AG09309 (cell line): ENCODE measurements at regions not wholly inside any gene's neighbourhood (a gene's known extent, or its start where the extent isn't known, plus 50 kb on each side); places are given as distances from the start of the nearest gene placed in this dataset.

Source experiments
- DNase-seq: peaks from one replicate; pipeline ENCODE4 v3.0.0-alpha.2; 2010; ENCODE audit warnings: low read depth
- H3K4me3 ChIP-seq: 2 replicates; pipeline ENCODE4 v1.5.1; 2011; ENCODE audit warnings: mild to moderate bottlenecking, low read depth, low read length, moderate library complexity; ENCODE audit not compliant: control insufficient read depth
- CTCF ChIP-seq: IDR thresholded peaks from 2 replicates; pipeline ENCODE4 v1.5.1; 2011; ENCODE audit warnings: mild to moderate bottlenecking, low read depth, low read length, inconsistent platforms; ENCODE audit not compliant: insufficient read depth, control insufficient read depth; ENCODE audit errors: missing control alignments

DNA sequence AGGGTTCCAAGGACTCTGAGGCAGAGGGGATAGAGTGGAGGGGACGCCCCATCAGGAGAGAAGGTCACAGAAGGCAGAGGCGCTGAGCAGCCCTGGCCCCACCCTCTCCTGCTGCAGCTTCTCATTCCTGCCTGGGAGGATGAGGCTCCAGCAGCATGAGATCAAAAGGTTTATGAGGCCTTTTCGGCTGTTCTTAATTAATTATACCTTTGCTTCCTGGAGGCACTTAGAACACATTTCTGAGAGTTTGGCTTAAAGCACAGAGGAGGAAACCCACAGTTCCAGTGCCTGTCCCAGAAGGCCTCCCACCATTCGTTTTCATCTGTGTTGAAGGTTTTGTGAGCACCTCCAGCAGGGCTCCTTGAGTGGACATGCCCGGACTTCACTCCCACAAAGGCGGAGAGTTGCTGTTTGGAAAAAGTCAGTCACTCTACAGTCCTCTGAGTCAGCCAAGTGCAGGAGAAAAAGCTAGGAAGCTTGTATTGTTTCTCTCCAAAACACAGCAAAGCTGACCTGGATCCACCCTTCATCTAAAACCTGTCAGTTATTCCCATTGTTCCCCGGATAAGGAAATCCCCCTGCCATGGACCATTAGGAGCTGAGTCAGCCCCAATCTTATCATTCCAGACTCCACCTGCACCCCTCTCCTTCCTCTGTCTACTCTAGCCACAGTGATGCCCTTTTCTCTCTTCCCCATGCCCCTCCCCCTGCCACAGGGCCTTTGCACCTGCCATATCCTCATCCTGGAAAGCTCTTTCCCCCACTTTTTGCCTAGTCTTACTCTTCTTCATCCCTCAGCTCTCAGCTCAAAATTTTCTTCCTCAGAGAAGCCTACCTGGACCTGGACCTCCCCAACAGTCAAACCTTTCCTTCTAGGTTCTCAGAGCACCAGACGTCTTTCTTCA lies 276.8 kb downstream of the FBXW7 start:
- no peak overlapping the region for H3K4me3 ChIP-seq
- no peak for TF ChIP-seq CTCF
- DNase-seq: peak; percentile 63

DNA sequence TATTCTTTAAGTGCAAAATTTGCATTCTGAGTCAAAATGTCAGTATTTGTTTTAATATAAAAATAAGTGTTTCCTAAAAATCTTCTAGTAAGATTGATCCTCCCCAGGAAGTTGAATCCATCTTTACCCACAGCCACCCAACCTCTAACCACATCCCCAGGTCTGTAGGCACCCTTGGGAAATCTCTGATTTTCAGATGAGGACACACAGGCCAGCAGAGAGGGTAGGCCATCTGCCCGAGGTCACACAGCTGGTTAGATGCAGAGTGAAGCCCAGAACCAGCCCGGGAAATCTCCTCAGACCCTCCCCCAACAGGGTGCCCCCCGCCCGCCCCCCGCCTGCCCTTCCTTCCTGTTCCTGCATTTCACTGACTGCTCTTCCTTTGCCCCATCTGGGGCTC lies 277.5 kb downstream of the FBXW7 start:
- no peak for TF ChIP-seq CTCF
- DNase-seq: no peak
- H3K4me3 ChIP-seq: no peak overlapping the region

DNA sequence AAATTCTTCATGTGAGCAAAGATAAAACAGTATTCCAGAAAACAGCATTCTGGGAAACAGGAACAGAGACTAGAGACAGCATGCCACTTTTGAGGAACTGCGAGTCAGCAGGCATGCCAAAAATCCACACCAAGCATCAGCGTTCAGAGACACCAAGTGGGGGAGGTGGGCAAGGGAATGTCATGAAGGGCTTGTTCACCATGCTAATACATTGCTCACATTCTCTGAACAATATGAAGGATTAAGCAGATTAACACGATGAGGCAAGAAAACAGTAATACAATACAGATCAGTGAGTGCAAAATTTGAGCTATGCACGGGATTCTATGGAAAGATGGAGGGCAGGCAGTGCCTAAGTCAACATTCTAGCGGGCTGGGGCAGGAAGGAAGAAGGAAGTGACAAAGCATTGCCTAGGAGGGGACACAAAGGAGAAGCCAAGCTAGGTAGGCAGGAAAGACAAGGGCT lies 278.3 kb downstream of the FBXW7 start:
- DNase-seq: no peak
- no peak overlapping the region for H3K4me3 ChIP-seq
- no peak for TF ChIP-seq CTCF

- TF ChIP-seq CTCF: no peak
- no peak overlapping the region for H3K4me3 ChIP-seq
- no peak for DNase-seq
These were observed 278.9 kb downstream of the FBXW7 start for GRCh38 chr4:152256996-152257395.

- no peak overlapping the region for H3K4me3 ChIP-seq
- no peak for DNase-seq
These were observed 280.5 kb downstream of the FBXW7 start for GRCh38 chr4:152255437-152255836.

GRCh38 chr4:152248347-152248746 lies 287.5 kb downstream of the FBXW7 start:
- no peak for TF ChIP-seq CTCF
- no peak for DNase-seq
- no peak overlapping the region for H3K4me3 ChIP-seq

More at GRCh38 chr4:152255437-152255836, 280.5 kb downstream of the FBXW7 start:
- no peak for TF ChIP-seq CTCF
